Smooth muscle cell (in vitro differentiated cells): ENCODE measurements at regions not wholly inside any gene's neighbourhood (a gene's known extent, or its start where the extent isn't known, plus 50 kb on each side); places are given as distances from the start of the nearest gene placed in this dataset.

Experiments
- DNase-seq: peaks from one replicate; lab custom pipeline; 2025; ENCODE audit not compliant: unreplicated experiment; lab: John Stamatoyannopoulos, UW
- H2AFZ ChIP-seq: fragments of 200-600 bp; sonication (generic); 2 replicates; pipeline ENCODE4 v1.6.0; 2016; ENCODE audit warnings: antibody characterized with exemption, low read depth, mild to moderate bottlenecking
- H3F3A ChIP-seq: fragments of 200-600 bp; sonication (generic); 2 replicates; pipeline ENCODE4 v1.6.0; 2017; ENCODE audit warnings: antibody characterized with exemption, low read depth
- H3K27ac ChIP-seq: fragments of 200-600 bp; sonication (generic); 2 replicates; pipeline ENCODE4 v1.5.1; 2016; ENCODE audit warnings: low read depth, mild to moderate bottlenecking
- H3K27me3 ChIP-seq: fragments of 200-600 bp; sonication (generic); 2 replicates; pipeline ENCODE4 v1.6.1; 2016; ENCODE audit warnings: low read depth, mild to moderate bottlenecking
- H3K36me3 ChIP-seq: fragments of 200-600 bp; sonication (generic); 2 replicates; pipeline ENCODE4 v1.5.1; 2016; ENCODE audit warnings: low read depth
- H3K4me1 ChIP-seq: fragments of 200-600 bp; sonication (generic); 2 replicates; pipeline ENCODE4 v1.5.1; 2016; ENCODE audit warnings: low read depth
- H3K4me2 ChIP-seq: fragments of 200-600 bp; sonication (generic); 2 replicates; pipeline ENCODE4 v1.6.0; 2016; ENCODE audit warnings: mild to moderate bottlenecking
- H3K4me3 ChIP-seq: fragments of 200-600 bp; sonication (generic); 2 replicates; pipeline ENCODE4 v1.5.1; 2016; ENCODE audit warnings: mild to moderate bottlenecking
- H3K79me2 ChIP-seq: fragments of 200-600 bp; sonication (generic); 2 replicates; pipeline ENCODE4 v1.6.0; 2016; ENCODE audit warnings: low read depth, mild to moderate bottlenecking
- H3K9ac ChIP-seq: fragments of 200-600 bp; sonication (generic); 2 replicates; pipeline ENCODE4 v1.6.0; 2016; ENCODE audit warnings: low read depth
- H3K9me3 ChIP-seq: fragments of 200-600 bp; sonication (generic); replicated peaks from 2 replicates; pipeline ENCODE4 v1.5.1; 2016; ENCODE audit warnings: low read depth
- H4K20me1 ChIP-seq: fragments of 200-600 bp; sonication (generic); 2 replicates; pipeline ENCODE4 v1.6.0; 2016; ENCODE audit warnings: low read depth
- WGBS: methylation state at CpG from one replicate; pipeline ENCODE4 v1.1.7; 2016; ENCODE audit warnings: low lambda C conversion rate; 5-methylcytosine and 5-hydroxymethylcytosine counted together
- TF ChIP-seq, protein P1 (sequence below): fragments of 200-600 bp; sonication (generic); IDR thresholded peaks from 2 replicates; pipeline ENCODE4 v1.5.1; 2017; ENCODE audit warnings: borderline replicate concordance, mild to moderate bottlenecking, antibody characterized with exemption; ENCODE audit not compliant: insufficient read depth, poor library complexity, severe bottlenecking

DNA sequence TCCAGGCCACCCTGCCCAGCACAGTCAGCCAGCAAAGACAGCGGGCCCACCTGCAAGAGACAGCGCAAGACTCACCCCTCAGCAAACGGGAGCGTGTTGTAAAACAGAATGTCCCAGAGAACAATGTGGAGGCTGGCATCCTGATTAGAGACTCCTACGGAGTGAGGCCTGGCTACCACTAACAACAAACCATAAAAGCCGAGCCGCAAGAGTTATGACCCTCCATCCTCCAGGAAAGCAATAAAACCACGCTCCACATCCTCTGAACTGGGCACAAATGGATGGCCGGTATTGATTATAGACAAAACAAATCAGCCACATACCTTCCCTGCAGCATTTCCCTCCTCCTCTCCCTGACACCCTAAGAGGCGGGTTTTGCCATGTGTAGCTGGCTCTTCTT lies 75.8 kb upstream of the LIPC start:
- Histone ChIP-seq H3K4me3 (no peak overlapping the region), H3K27ac (no peak overlapping the region), H3K36me3 (no peaks in the 10 kb centered on the region), H3K4me2 (no peak overlapping the region), H3F3A (peaks cover 13% of the 10 kb centered on the region), H3K4me1 (no peaks in the 10 kb centered on the region), H3K9me3 (no peaks in the 10 kb centered on the region), H3K9ac (no peak overlapping the region), H3K79me2 (no peaks in the 10 kb centered on the region), H3K27me3 (no peaks in the 10 kb centered on the region), H2AFZ (no peak overlapping the region), H4K20me1 (no peaks in the 10 kb centered on the region)
- 75% methylated on average over 10 of the region's 10 CpGs for WGBS
- TF ChIP-seq, protein P1, sequence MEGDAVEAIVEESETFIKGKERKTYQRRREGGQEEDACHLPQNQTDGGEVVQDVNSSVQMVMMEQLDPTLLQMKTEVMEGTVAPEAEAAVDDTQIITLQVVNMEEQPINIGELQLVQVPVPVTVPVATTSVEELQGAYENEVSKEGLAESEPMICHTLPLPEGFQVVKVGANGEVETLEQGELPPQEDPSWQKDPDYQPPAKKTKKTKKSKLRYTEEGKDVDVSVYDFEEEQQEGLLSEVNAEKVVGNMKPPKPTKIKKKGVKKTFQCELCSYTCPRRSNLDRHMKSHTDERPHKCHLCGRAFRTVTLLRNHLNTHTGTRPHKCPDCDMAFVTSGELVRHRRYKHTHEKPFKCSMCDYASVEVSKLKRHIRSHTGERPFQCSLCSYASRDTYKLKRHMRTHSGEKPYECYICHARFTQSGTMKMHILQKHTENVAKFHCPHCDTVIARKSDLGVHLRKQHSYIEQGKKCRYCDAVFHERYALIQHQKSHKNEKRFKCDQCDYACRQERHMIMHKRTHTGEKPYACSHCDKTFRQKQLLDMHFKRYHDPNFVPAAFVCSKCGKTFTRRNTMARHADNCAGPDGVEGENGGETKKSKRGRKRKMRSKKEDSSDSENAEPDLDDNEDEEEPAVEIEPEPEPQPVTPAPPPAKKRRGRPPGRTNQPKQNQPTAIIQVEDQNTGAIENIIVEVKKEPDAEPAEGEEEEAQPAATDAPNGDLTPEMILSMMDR, result no peak
- DNase-seq, result no peak

DNA sequence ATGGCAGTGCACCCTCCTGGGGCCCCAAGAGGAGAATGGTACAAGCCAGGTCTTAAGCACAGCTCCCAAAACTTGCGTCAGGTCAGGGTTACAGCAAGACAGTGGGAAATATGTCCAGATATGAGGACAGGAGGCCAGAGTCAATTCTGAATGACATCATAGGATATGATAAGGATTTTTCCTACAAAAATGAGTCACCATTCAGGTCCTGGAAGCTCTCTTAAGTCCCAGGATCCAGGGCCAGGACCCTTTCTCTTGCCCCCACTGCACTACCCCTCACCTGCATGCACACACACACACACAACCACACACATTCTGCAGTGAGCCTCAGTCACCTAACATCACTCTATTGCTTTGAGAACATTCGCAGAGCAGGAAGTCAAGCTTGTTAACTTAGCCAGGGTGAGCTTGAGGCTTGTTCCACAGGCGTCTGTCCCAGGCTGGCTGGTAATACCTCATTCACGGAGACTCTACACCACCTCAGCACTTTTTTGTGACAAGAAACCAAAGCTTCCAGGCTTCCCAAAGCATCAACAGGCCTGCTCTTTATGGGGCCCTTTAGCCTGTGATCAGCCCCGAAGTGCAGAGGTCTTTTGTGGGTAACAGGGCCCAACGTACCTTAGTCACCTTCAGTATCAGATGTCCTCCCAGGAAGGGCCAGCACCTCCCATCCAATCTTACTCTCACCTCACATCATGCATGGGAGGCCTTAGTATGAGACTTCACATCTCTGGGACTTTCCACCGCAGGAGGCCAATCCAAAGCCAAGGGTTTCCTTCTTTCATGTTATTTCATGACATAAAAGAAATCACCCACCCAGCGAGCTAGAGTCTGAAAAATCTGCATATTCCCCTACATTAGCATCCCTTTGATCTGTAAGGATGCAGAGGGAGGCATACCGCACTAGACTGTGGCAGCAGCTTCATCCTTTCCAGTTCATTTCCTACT lies 74.0 kb upstream of the LIPC start:
- DNase-seq, result no peak
- Histone ChIP-seq H2AFZ (no peak overlapping the region), H3K27ac (no peak overlapping the region), H3K9ac (no peak overlapping the region), H3K4me1 (no peaks in the 10 kb centered on the region), H3K36me3 (no peaks in the 10 kb centered on the region), H3F3A (peaks cover 16% of the 10 kb centered on the region), H3K79me2 (no peaks in the 10 kb centered on the region), H4K20me1 (no peaks in the 10 kb centered on the region), H3K9me3 (no peaks in the 10 kb centered on the region), H3K27me3 (no peaks in the 10 kb centered on the region), H3K4me3 (no peak overlapping the region), H3K4me2 (no peak overlapping the region)
- 76% methylated on average over 9 of the region's 9 CpGs for WGBS
- TF ChIP-seq, protein P1, result no peak

DNA sequence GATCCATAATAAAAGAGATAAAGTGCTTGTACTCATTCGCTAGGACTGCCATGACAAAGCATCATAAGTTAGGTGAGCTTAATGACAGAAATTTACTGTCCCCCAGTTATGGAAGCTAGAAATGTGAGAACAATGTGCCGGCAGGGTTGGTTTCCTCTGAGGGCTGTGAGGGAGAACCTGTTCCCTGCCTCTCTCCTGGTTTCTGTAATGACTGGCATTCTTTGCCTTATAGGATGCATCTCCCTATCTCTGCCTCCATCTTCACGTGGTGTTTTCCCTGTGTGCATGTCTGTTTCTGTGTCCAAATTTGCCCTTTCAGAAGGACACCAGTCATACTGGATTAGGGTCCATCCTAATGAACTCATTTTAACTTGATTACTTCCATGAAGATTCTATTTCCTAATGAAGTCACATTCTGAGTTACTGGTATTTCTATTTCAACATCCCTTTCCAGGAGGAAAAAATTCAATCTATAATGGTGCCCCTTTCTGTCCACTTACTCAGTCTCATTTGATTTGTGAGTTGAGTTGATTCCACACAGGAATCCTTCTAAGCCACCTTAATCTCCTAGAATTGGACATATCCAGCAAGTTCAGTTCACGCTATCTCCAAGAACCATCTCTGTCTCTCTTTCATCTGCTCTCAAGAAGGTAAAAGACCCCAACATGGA lies 71.2 kb upstream of the LIPC start:
- H3K79me2 ChIP-seq, result no peaks in the 10 kb centered on the region
- H3K4me1 ChIP-seq, result no peaks in the 10 kb centered on the region
- peak overlapping the region; percentile 65 for H3K27ac ChIP-seq
- H2AFZ ChIP-seq, result no peak overlapping the region
- no peaks in the 10 kb centered on the region for H4K20me1 ChIP-seq
- WGBS, result 65% methylated on average over 4 of the region's 4 CpGs
- no peaks in the 10 kb centered on the region for H3K36me3 ChIP-seq
- TF ChIP-seq, protein P1, result no peak
- no peak overlapping the region for H3K4me3 ChIP-seq
- no peaks in the 10 kb centered on the region for H3K27me3 ChIP-seq
- H3K4me2 ChIP-seq, result peak overlapping the region; percentile 56
- DNase-seq, result no peak
- no peaks in the 10 kb centered on the region for H3K9me3 ChIP-seq
- peaks cover 16% of the 10 kb centered on the region for H3F3A ChIP-seq
- no peak overlapping the region for H3K9ac ChIP-seq
